ENCODE measurements at regions not wholly inside any gene's neighbourhood (a gene's known extent, or its start where the extent isn't known, plus 50 kb on each side); places are given as distances from the start of the nearest gene placed in this dataset.

- Mint-ChIP-seq H3K9me3 (no peaks in the 10 kb centered on the region), H3K27me3 (no peaks in the 10 kb centered on the region), H3K27ac (no peak overlapping the region), H3K36me3 (no peaks in the 10 kb centered on the region), H3K4me1 (no peaks in the 10 kb centered on the region), H3K4me3 (no peak overlapping the region)
- ATAC-seq (ENCODE audit: low read depth) (no peak), DNase-seq (no peak)
- POLR2A ChIA-PET, result no interaction called here
Measured at GRCh38 chr6:141028791-141029280, 1103.9 kb upstream of the GJE1 start.

- POLR2A ChIA-PET, result no interaction called here
- ATAC-seq (ENCODE audit: low read depth) (no peak), DNase-seq (no peak)
- H3K36me3 Mint-ChIP-seq, result no peaks in the 10 kb centered on the region
- no peaks in the 10 kb centered on the region for H3K4me1 Mint-ChIP-seq
- H3K27me3 Mint-ChIP-seq, result no peaks in the 10 kb centered on the region
- H3K9me3 Mint-ChIP-seq, result no peaks in the 10 kb centered on the region
- H3K4me3 Mint-ChIP-seq, result no peak overlapping the region
- H3K27ac Mint-ChIP-seq, result no peak overlapping the region
Measured at GRCh38 chr6:141026504-141026903, 1106.2 kb upstream of the GJE1 start.

- Mint-ChIP-seq H3K4me1 (no peaks in the 10 kb centered on the region), H3K36me3 (no peaks in the 10 kb centered on the region), H3K4me3 (no peak overlapping the region), H3K9me3 (no peaks in the 10 kb centered on the region), H3K27ac (no peak overlapping the region), H3K27me3 (no peaks in the 10 kb centered on the region)
- POLR2A ChIA-PET, result no interaction called here
- no peak for ATAC-seq (ENCODE audit: low read depth)
- DNase-seq, result no peak
Measured at GRCh38 chr6:141024526-141024925, 1108.2 kb upstream of the GJE1 start.

- Mint-ChIP-seq H3K4me1 (no peaks in the 10 kb centered on the region), H3K36me3 (no peaks in the 10 kb centered on the region), H3K27ac (no peak overlapping the region), H3K4me3 (no peak overlapping the region), H3K27me3 (peaks cover 2% of the 10 kb centered on the region), H3K9me3 (no peaks in the 10 kb centered on the region)
- POLR2A ChIA-PET, result no interaction called here
- DNase-seq (no peak), ATAC-seq (ENCODE audit: low read depth) (no peak)
Measured at GRCh38 chr6:141017941-141018340, 1114.8 kb upstream of the GJE1 start.

GRCh38 chr6:141000917-141001316 lies 1131.8 kb upstream of the GJE1 start:
- Mint-ChIP-seq H3K27ac (no peak overlapping the region), H3K36me3 (no peaks in the 10 kb centered on the region), H3K27me3 (peaks cover 3% of the 10 kb centered on the region), H3K4me1 (no peaks in the 10 kb centered on the region), H3K4me3 (no peak overlapping the region), H3K9me3 (no peaks in the 10 kb centered on the region)
- ATAC-seq (ENCODE audit: low read depth) (no peak), DNase-seq (no peak)
- POLR2A ChIA-PET, result no interaction called here

GRCh38 chr6:140993515-140993914 lies 1139.2 kb upstream of the GJE1 start:
- Mint-ChIP-seq H3K27ac (no peak overlapping the region), H3K4me3 (no peak overlapping the region)
- POLR2A ChIA-PET, result no interaction called here

GRCh38 chr6:140992678-140993077 lies 1140.0 kb upstream of the GJE1 start:
- POLR2A ChIA-PET, result no interaction called here
- Mint-ChIP-seq H3K27me3 (no peaks in the 10 kb centered on the region), H3K4me3 (no peak overlapping the region), H3K27ac (no peak overlapping the region), H3K36me3 (no peaks in the 10 kb centered on the region), H3K9me3 (peaks cover 3% of the 10 kb centered on the region), H3K4me1 (no peaks in the 10 kb centered on the region)
- DNase-seq (no peak), ATAC-seq (ENCODE audit: low read depth) (no peak)

More at GRCh38 chr6:140993515-140993914, 1139.2 kb upstream of the GJE1 start:
- ATAC-seq (ENCODE audit: low read depth), result no peak
- Mint-ChIP-seq H3K27me3 (no peaks in the 10 kb centered on the region), H3K9me3 (peaks cover 3% of the 10 kb centered on the region), H3K4me1 (no peaks in the 10 kb centered on the region), H3K36me3 (no peaks in the 10 kb centered on the region)
- DNase-seq, result no peak

GRCh38 chr6:140988780-140989179 lies 1143.9 kb upstream of the GJE1 start:
- no peak for DNase-seq
- H3K4me1 Mint-ChIP-seq, result no peaks in the 10 kb centered on the region
- POLR2A ChIA-PET, result no interaction called here
- H3K27me3 Mint-ChIP-seq, result no peaks in the 10 kb centered on the region
- H3K36me3 Mint-ChIP-seq, result no peaks in the 10 kb centered on the region
- H3K9me3 Mint-ChIP-seq, result peaks cover 2% of the 10 kb centered on the region
- no peak overlapping the region for H3K4me3 Mint-ChIP-seq
- no peak for ATAC-seq (ENCODE audit: low read depth)
- H3K27ac Mint-ChIP-seq, result no peak overlapping the region

GRCh38 chr6:140987364-140988155 lies 1145.2 kb upstream of the GJE1 start:
- H3K27me3 Mint-ChIP-seq, result no peaks in the 10 kb centered on the region
- ATAC-seq (ENCODE audit: low read depth), result no peak
- peaks cover 2% of the 10 kb centered on the region for H3K9me3 Mint-ChIP-seq

GRCh38 chr6:140985679-140986275 lies 1146.9 kb upstream of the GJE1 start:
- no peaks in the 10 kb centered on the region for H3K4me1 Mint-ChIP-seq
- POLR2A ChIA-PET, result no interaction called here
- no peak overlapping the region for H3K4me3 Mint-ChIP-seq
- no peaks in the 10 kb centered on the region for H3K36me3 Mint-ChIP-seq
- DNase-seq (no peak), ATAC-seq (ENCODE audit: low read depth) (no peak)
- no peaks in the 10 kb centered on the region for H3K27me3 Mint-ChIP-seq
- H3K27ac Mint-ChIP-seq, result no peak overlapping the region
- no peaks in the 10 kb centered on the region for H3K9me3 Mint-ChIP-seq

More at GRCh38 chr6:140987364-140988155, 1145.2 kb upstream of the GJE1 start:
- POLR2A ChIA-PET, result no interaction called here
- no peaks in the 10 kb centered on the region for H3K4me1 Mint-ChIP-seq
- no peak for DNase-seq
- H3K36me3 Mint-ChIP-seq, result no peaks in the 10 kb centered on the region
- H3K4me3 Mint-ChIP-seq, result no peak overlapping the region
- no peak overlapping the region for H3K27ac Mint-ChIP-seq

GRCh38 chr6:140980265-140980887 lies 1152.3 kb upstream of the GJE1 start:
- no peak for DNase-seq
- Mint-ChIP-seq H3K4me3 (no peak overlapping the region), H3K4me1 (no peaks in the 10 kb centered on the region), H3K9me3 (no peaks in the 10 kb centered on the region), H3K27me3 (no peaks in the 10 kb centered on the region), H3K27ac (no peak overlapping the region), H3K36me3 (no peaks in the 10 kb centered on the region)
- ATAC-seq (ENCODE audit: low read depth), result no peak
- POLR2A ChIA-PET, result no interaction called here

GRCh38 chr6:140979642-140980091 lies 1153.1 kb upstream of the GJE1 start:
- H3K27me3 Mint-ChIP-seq, result no peaks in the 10 kb centered on the region
- H3K9me3 Mint-ChIP-seq, result no peaks in the 10 kb centered on the region
- no peak overlapping the region for H3K4me3 Mint-ChIP-seq
- no peak overlapping the region for H3K27ac Mint-ChIP-seq
- POLR2A ChIA-PET, result no interaction called here
- H3K4me1 Mint-ChIP-seq, result no peaks in the 10 kb centered on the region
- no peak for ATAC-seq (ENCODE audit: low read depth)
- DNase-seq, result no peak
- H3K36me3 Mint-ChIP-seq, result no peaks in the 10 kb centered on the region

GRCh38 chr6:140977403-140977802 lies 1155.3 kb upstream of the GJE1 start:
- Mint-ChIP-seq H3K27me3 (no peaks in the 10 kb centered on the region), H3K4me3 (no peak overlapping the region), H3K36me3 (no peaks in the 10 kb centered on the region), H3K9me3 (peaks cover 3% of the 10 kb centered on the region), H3K4me1 (no peaks in the 10 kb centered on the region), H3K27ac (no peak overlapping the region)
- POLR2A ChIA-PET, result no interaction called here
- ATAC-seq (ENCODE audit: low read depth) (no peak), DNase-seq (no peak)

- POLR2A ChIA-PET, result no interaction called here
- H3K27ac Mint-ChIP-seq, result no peak overlapping the region
- peaks cover 3% of the 10 kb centered on the region for H3K9me3 Mint-ChIP-seq
- ATAC-seq (ENCODE audit: low read depth) (no peak), DNase-seq (no peak)
- no peak overlapping the region for H3K4me3 Mint-ChIP-seq
- H3K4me1 Mint-ChIP-seq, result no peaks in the 10 kb centered on the region
- no peaks in the 10 kb centered on the region for H3K36me3 Mint-ChIP-seq
- no peaks in the 10 kb centered on the region for H3K27me3 Mint-ChIP-seq
Measured at GRCh38 chr6:140976806-140977205, 1155.9 kb upstream of the GJE1 start.

Data from activated naive CD8-positive, alpha-beta T cell treated with anti-CD3 and anti-CD28 coated beads, Interleukin-2, amount 10 ng/mL, durations not matched to agents 7 days and 5 days (primary cell).